Colonic mucosa (tissue), 4 donors: ENCODE measurements at regions not wholly inside any gene's neighbourhood (a gene's known extent, or its start where the extent isn't known, plus 50 kb on each side); places are given as distances from the start of the nearest gene placed in this dataset.

Experiments used
- DNase-seq: peaks from one replicate; pipeline ENCODE4 v3.0.0-alpha.2; 2020
- H3K27ac ChIP-seq: fragments of 200-600 bp; one replicate; pipeline ENCODE4 v1.8.0; 2021
- H3K27me3 ChIP-seq: fragments of 200-600 bp; one replicate; pipeline ENCODE4 v1.8.0; 2021
- H3K36me3 ChIP-seq: fragments of 200-600 bp; one replicate; pipeline ENCODE4 v1.8.0; 2021
- H3K4me1 ChIP-seq: fragments of 200-600 bp; one replicate; pipeline ENCODE4 v1.8.0; 2021; ENCODE audit warnings: mild to moderate bottlenecking
- H3K4me3 ChIP-seq: fragments of 200-600 bp; one replicate; pipeline ENCODE4 v1.8.0; 2021
- H3K9ac ChIP-seq, 2 donors: one replicate each; pipeline ENCODE4 v1.7.0; 2013; ENCODE audit warnings: control low read depth in 2 of 2, low read depth in 2 of 2, low read length in 2 of 2
- H3K9me3 ChIP-seq: fragments of 200-600 bp; one replicate; pipeline ENCODE4 v1.8.0; 2021
- intact Hi-C: fragments of 100-400 bp; cut with DNase I; formaldehyde crosslinking; loops from one replicate; pipeline ENCODE4 v1.14.1; 2022
- TF ChIP-seq, protein P1 (sequence below): fragments of 200-600 bp; IDR thresholded peaks from one replicate; pipeline ENCODE4 v1.8.0; 2022; ENCODE audit warnings: antibody characterized with exemption, mild to moderate bottlenecking
- donor health status: healthy.
- donor health status: DM: no; HTN: no; CAD: no.
- donor health status: DM: no; HTN: no; CAD: no.

- no peaks in the 10 kb centered on the region for H3K9me3 ChIP-seq
- no peak for DNase-seq
- no peaks in the 10 kb centered on the region for H3K36me3 ChIP-seq
- H3K4me3 ChIP-seq, result no peak overlapping the region
- H3K9ac ChIP-seq, result no peak overlapping the region
- H3K27ac ChIP-seq, result no peak overlapping the region
- H3K4me1 ChIP-seq, result no peaks in the 10 kb centered on the region
- intact Hi-C loops, result no loop called here
- TF ChIP-seq, protein P1, sequence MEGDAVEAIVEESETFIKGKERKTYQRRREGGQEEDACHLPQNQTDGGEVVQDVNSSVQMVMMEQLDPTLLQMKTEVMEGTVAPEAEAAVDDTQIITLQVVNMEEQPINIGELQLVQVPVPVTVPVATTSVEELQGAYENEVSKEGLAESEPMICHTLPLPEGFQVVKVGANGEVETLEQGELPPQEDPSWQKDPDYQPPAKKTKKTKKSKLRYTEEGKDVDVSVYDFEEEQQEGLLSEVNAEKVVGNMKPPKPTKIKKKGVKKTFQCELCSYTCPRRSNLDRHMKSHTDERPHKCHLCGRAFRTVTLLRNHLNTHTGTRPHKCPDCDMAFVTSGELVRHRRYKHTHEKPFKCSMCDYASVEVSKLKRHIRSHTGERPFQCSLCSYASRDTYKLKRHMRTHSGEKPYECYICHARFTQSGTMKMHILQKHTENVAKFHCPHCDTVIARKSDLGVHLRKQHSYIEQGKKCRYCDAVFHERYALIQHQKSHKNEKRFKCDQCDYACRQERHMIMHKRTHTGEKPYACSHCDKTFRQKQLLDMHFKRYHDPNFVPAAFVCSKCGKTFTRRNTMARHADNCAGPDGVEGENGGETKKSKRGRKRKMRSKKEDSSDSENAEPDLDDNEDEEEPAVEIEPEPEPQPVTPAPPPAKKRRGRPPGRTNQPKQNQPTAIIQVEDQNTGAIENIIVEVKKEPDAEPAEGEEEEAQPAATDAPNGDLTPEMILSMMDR, result no peak
- no peaks in the 10 kb centered on the region for H3K27me3 ChIP-seq
These were observed 423.3 kb downstream of the MAGEE1 start for GRCh38 chrX:76850851-76851250.

DNA sequence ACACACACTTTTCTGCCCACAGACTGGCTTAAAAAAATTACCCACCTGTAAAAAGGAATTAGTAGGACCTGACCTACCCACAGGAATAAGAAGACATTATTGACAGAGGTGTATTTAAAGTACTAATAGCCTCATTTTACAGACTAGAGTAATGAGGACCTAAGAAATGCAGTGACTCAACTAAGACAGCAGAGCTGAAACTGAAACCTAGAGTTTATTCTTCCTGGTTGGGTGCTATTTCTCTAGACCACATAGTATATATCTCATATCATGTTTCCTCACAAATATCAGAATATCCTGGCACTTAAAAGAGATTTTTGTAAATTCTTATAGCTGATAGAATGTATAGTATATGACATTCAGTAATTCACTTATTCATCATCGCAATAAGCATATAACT is 435.0 kb downstream of the MAGEE1 start:
- intact Hi-C loops, result no loop called here
- H3K36me3 ChIP-seq, result no peaks in the 10 kb centered on the region
- DNase-seq, result no peak
- H3K27ac ChIP-seq, result no peak overlapping the region
- H3K9me3 ChIP-seq, result no peaks in the 10 kb centered on the region
- H3K27me3 ChIP-seq, result no peaks in the 10 kb centered on the region
- no peak overlapping the region for H3K4me3 ChIP-seq
- TF ChIP-seq, protein P1, result no peak
- no peak overlapping the region for H3K9ac ChIP-seq
- no peaks in the 10 kb centered on the region for H3K4me1 ChIP-seq

- no peak overlapping the region for H3K4me3 ChIP-seq
- H3K27me3 ChIP-seq, result no peaks in the 10 kb centered on the region
- no peak for DNase-seq
- H3K36me3 ChIP-seq, result no peaks in the 10 kb centered on the region
- TF ChIP-seq, protein P1, result no peak
- H3K4me1 ChIP-seq, result no peaks in the 10 kb centered on the region
- H3K27ac ChIP-seq, result no peak overlapping the region
- no peak overlapping the region for H3K9ac ChIP-seq
- H3K9me3 ChIP-seq, result no peaks in the 10 kb centered on the region
- intact Hi-C loops, result no loop called here
These were observed 466.4 kb downstream of the MAGEE1 start for GRCh38 chrX:76893930-76894329.

GRCh38 chrX:76915836-76916235 is 488.3 kb downstream of the MAGEE1 start:
- H3K27ac ChIP-seq, result no peak overlapping the region
- no peak for DNase-seq
- no peaks in the 10 kb centered on the region for H3K4me1 ChIP-seq
- no peak overlapping the region for H3K9ac ChIP-seq
- H3K9me3 ChIP-seq, result no peaks in the 10 kb centered on the region
- H3K4me3 ChIP-seq, result no peak overlapping the region
- no peaks in the 10 kb centered on the region for H3K27me3 ChIP-seq
- intact Hi-C loops, result no loop called here
- TF ChIP-seq, protein P1, result no peak
- no peaks in the 10 kb centered on the region for H3K36me3 ChIP-seq

DNA sequence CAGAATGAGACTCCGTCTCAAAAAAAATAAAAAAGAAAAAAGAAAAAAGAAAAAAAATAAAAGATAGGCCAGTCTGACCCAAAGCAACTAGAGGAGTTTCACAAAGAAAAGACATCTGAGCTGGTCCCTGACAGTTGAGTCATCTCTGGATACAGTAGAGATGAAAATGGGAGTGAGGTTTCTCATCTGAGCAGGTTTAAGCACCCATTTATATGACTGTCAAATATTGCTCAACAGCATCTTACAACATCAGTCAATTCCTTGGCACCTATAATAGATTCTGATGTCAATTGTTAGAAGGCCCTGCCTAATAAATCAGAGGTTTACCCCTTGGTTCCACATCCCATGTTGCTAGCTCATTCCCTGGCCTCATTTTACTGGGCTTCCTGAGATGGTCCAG is 490.5 kb downstream of the MAGEE1 start:
- no peaks in the 10 kb centered on the region for H3K9me3 ChIP-seq
- intact Hi-C loops, result no loop called here
- TF ChIP-seq, protein P1, result no peak
- no peaks in the 10 kb centered on the region for H3K36me3 ChIP-seq
- H3K4me1 ChIP-seq, result no peaks in the 10 kb centered on the region
- no peak overlapping the region for H3K27ac ChIP-seq
- DNase-seq, result no peak
- H3K4me3 ChIP-seq, result no peak overlapping the region
- no peak overlapping the region for H3K9ac ChIP-seq
- H3K27me3 ChIP-seq, result no peaks in the 10 kb centered on the region

DNA sequence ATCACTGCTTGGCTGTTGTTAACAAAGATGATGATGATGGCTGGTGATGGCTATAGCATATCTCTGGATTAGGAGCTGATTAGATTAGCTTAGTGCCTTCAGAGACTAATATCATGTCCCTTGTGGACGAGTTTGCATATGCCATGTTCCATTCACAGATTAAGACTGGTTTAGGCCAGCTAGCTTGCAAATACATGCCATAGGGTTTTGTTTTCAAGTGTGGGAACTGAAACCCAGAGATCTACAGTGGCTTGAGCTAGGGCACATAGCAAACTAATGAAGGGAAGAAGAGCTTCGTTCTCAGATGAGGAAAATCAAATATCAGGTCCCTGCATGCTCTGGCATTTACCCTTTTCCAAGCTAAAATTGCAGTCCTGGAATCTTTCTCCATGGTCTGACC is 492.3 kb downstream of the MAGEE1 start:
- intact Hi-C loops, result no loop called here
- H3K27me3 ChIP-seq, result no peaks in the 10 kb centered on the region
- no peaks in the 10 kb centered on the region for H3K4me1 ChIP-seq
- H3K4me3 ChIP-seq, result no peak overlapping the region
- no peak for DNase-seq
- no peaks in the 10 kb centered on the region for H3K36me3 ChIP-seq
- no peak overlapping the region for H3K9ac ChIP-seq
- TF ChIP-seq, protein P1, result no peak
- no peak overlapping the region for H3K27ac ChIP-seq
- no peaks in the 10 kb centered on the region for H3K9me3 ChIP-seq
